Mesothelial cell of epicardium (in vitro differentiated cells): ENCODE measurements at regions not wholly inside any gene's neighbourhood (a gene's known extent, or its start where the extent isn't known, plus 50 kb on each side); places are given as distances from the start of the nearest gene placed in this dataset.

Experiments
- DNase-seq, 2 experiments: peaks; one replicate each; pipeline ENCODE4 v3.0.0; 2021; ENCODE audit warnings: low spot score in 2 of 2; ENCODE audit not compliant: unreplicated experiment in 2 of 2
- H3K27ac Mint-ChIP-seq: 2 replicates; pipeline ENCODE4 v1.8.0; 2021; ENCODE audit warnings: mixed read lengths
- H3K27me3 Mint-ChIP-seq: 2 replicates; pipeline ENCODE4 v1.8.0; 2021; ENCODE audit warnings: low read depth, mixed read lengths
- H3K36me3 Mint-ChIP-seq: 2 replicates; pipeline ENCODE4 v1.8.0; 2021; ENCODE audit warnings: mixed read lengths
- H3K4me1 Mint-ChIP-seq: 2 replicates; pipeline ENCODE4 v1.8.0; 2021; ENCODE audit warnings: mixed read lengths
- H3K4me3 Mint-ChIP-seq: 2 replicates; pipeline ENCODE4 v1.8.0; 2021; ENCODE audit warnings: mild to moderate bottlenecking, moderate library complexity, mixed read lengths
- H3K9me3 Mint-ChIP-seq: 2 replicates; pipeline ENCODE4 v1.8.0; 2021; ENCODE audit warnings: mixed read lengths
- CTCF ChIP-seq: fragments of 200-600 bp; sonication (generic); IDR thresholded peaks from one replicate; pipeline ENCODE4 v1.5.0; 2021; ENCODE audit warnings: antibody characterized with exemption; ENCODE audit not compliant: unreplicated experiment

- no peak overlapping the region for H3K4me3 Mint-ChIP-seq
- peaks cover 4% of the 10 kb centered on the region for H3K9me3 Mint-ChIP-seq
- no peak overlapping the region for H3K27ac Mint-ChIP-seq
- no peaks in the 10 kb centered on the region for H3K36me3 Mint-ChIP-seq
- H3K27me3 Mint-ChIP-seq: peaks cover 10% of the 10 kb centered on the region
- TF ChIP-seq CTCF: no peak
- peaks cover 7% of the 10 kb centered on the region for H3K4me1 Mint-ChIP-seq
- DNase-seq: no peak
These were observed 371.2 kb upstream of the SULF2 start for GRCh38 chr20:48156521-48156920.

GRCh38 chr20:48155268-48155667, 370.0 kb upstream of the SULF2 start:
- Mint-ChIP-seq H3K4me3 (no peak overlapping the region), H3K36me3 (no peaks in the 10 kb centered on the region), H3K27me3 (peaks cover 16% of the 10 kb centered on the region), H3K9me3 (peaks cover 4% of the 10 kb centered on the region), H3K4me1 (peaks cover 7% of the 10 kb centered on the region), H3K27ac (no peak overlapping the region)
- TF ChIP-seq CTCF: no peak
- DNase-seq: no peak

GRCh38 chr20:48154040-48154765, 368.9 kb upstream of the SULF2 start:
- Mint-ChIP-seq H3K27me3 (peaks cover 16% of the 10 kb centered on the region), H3K4me3 (no peak overlapping the region), H3K27ac (no peak overlapping the region), H3K4me1 (peaks cover 7% of the 10 kb centered on the region), H3K36me3 (no peaks in the 10 kb centered on the region), H3K9me3 (peaks cover 4% of the 10 kb centered on the region)
- no peak for TF ChIP-seq CTCF
- no peak for DNase-seq

- H3K27ac Mint-ChIP-seq: no peak overlapping the region
- no peak overlapping the region for H3K4me3 Mint-ChIP-seq
- peaks cover 4% of the 10 kb centered on the region for H3K9me3 Mint-ChIP-seq
- H3K4me1 Mint-ChIP-seq: peaks cover 7% of the 10 kb centered on the region
- no peak for DNase-seq
- no peaks in the 10 kb centered on the region for H3K36me3 Mint-ChIP-seq
- no peak for TF ChIP-seq CTCF
- peaks cover 19% of the 10 kb centered on the region for H3K27me3 Mint-ChIP-seq
These were observed 368.2 kb upstream of the SULF2 start for GRCh38 chr20:48153523-48153922.

GRCh38 chr20:48153103-48153502, 367.8 kb upstream of the SULF2 start:
- DNase-seq: no peak
- Mint-ChIP-seq H3K4me1 (peaks cover 5% of the 10 kb centered on the region), H3K36me3 (no peaks in the 10 kb centered on the region), H3K27me3 (peaks cover 19% of the 10 kb centered on the region), H3K4me3 (no peak overlapping the region), H3K9me3 (peaks cover 4% of the 10 kb centered on the region), H3K27ac (no peak overlapping the region)
- TF ChIP-seq CTCF: no peak
